ENCODE measurements at regions not wholly inside any gene's neighbourhood (a gene's known extent, or its start where the extent isn't known, plus 50 kb on each side); places are given as distances from the start of the nearest gene placed in this dataset.

- DNase-seq, result no peak
Observed at GRCh38 chr12:47558625-47559345, 147.0 kb downstream of the RPAP3 start.

- DNase-seq, result no peak
Observed at GRCh38 chr12:47557386-47557785, 148.4 kb downstream of the RPAP3 start.

GRCh38 chr12:47556261-47557030 lies 149.4 kb downstream of the RPAP3 start:
- no peak for DNase-seq

- no peak for DNase-seq
Observed at GRCh38 chr12:47554046-47554653, 151.7 kb downstream of the RPAP3 start.

GRCh38 chr12:47553266-47553665 lies 152.6 kb downstream of the RPAP3 start:
- DNase-seq, result no peak

- no peak for DNase-seq
Observed at GRCh38 chr12:47551426-47551851, 154.4 kb downstream of the RPAP3 start.

GRCh38 chr12:47549258-47549657 lies 156.6 kb downstream of the RPAP3 start:
- no peak for DNase-seq

GRCh38 chr12:47548401-47548800 lies 157.4 kb downstream of the RPAP3 start:
- DNase-seq, result no peak

GRCh38 chr12:47547077-47547476 lies 158.8 kb downstream of the RPAP3 start:
- DNase-seq, result no peak

GRCh38 chr12:47545938-47546609 lies 159.8 kb downstream of the RPAP3 start:
- no peak for DNase-seq

- no peak for DNase-seq
Observed at GRCh38 chr12:47534695-47535094, 171.1 kb downstream of the RPAP3 start.

- DNase-seq, result no peak
Observed at GRCh38 chr12:47530050-47530449, 175.8 kb downstream of the RPAP3 start.

GRCh38 chr12:47527816-47528215 lies 178.0 kb downstream of the RPAP3 start:
- no peak for DNase-seq

GRCh38 chr12:47520029-47520428 lies 185.8 kb downstream of the RPAP3 start:
- DNase-seq, result no peak

GRCh38 chr12:47517122-47517521 lies 188.7 kb downstream of the RPAP3 start:
- no peak for DNase-seq

- no peak for DNase-seq
Observed at GRCh38 chr12:47509398-47509851, 196.4 kb downstream of the RPAP3 start.

GRCh38 chr12:47507221-47507620 lies 198.6 kb downstream of the RPAP3 start:
- DNase-seq, result no peak

GRCh38 chr12:47504775-47505446 lies 200.9 kb downstream of the RPAP3 start:
- DNase-seq, result no peak

- no peak for DNase-seq
Observed at GRCh38 chr12:47493801-47494200, 212.0 kb downstream of the RPAP3 start.

- DNase-seq, result no peak
Observed at GRCh38 chr12:47491516-47492305, 214.1 kb downstream of the RPAP3 start.

GRCh38 chr12:47488888-47489287 lies 216.9 kb downstream of the RPAP3 start:
- no peak for DNase-seq

- DNase-seq, result no peak
Observed at GRCh38 chr12:47481041-47481440, 224.8 kb downstream of the RPAP3 start.
